ENCODE measurements at regions not wholly inside any gene's neighbourhood (a gene's known extent, or its start where the extent isn't known, plus 50 kb on each side); places are given as distances from the start of the nearest gene placed in this dataset.
"Not testable (repeated sequence)": the region's sequence is repeated elsewhere in the genome, so short reads cannot be mapped to it uniquely, and the experiment has no call there.

GRCh38 chr3:161925749-161926360 is 429.2 kb downstream of the OTOL1 start:
- FAIRE-seq, result no peak

- no peak for FAIRE-seq
These were observed 430.5 kb downstream of the OTOL1 start for GRCh38 chr3:161927131-161927530.

GRCh38 chr3:161939918-161940620 is 443.5 kb downstream of the OTOL1 start:
- FAIRE-seq, result no peak

- no peak for FAIRE-seq
These were observed 444.0 kb downstream of the OTOL1 start for GRCh38 chr3:161940621-161940965.

GRCh38 chr3:161941891-161942290 is 445.3 kb downstream of the OTOL1 start:
- no peak for FAIRE-seq

- FAIRE-seq, result not testable (repeated sequence)
These were observed 447.3 kb downstream of the OTOL1 start for GRCh38 chr3:161943801-161944345.

- FAIRE-seq, result no peak
These were observed 449.9 kb downstream of the OTOL1 start for GRCh38 chr3:161946443-161946960.

- no peak for FAIRE-seq
These were observed 453.8 kb downstream of the OTOL1 start for GRCh38 chr3:161950318-161950868.

- FAIRE-seq, result no peak
These were observed 460.9 kb downstream of the OTOL1 start for GRCh38 chr3:161957467-161957866.

- FAIRE-seq, result no peak
These were observed 468.2 kb downstream of the OTOL1 start for GRCh38 chr3:161964857-161965256.

- no peak for FAIRE-seq
These were observed 473.3 kb downstream of the OTOL1 start for GRCh38 chr3:161969867-161970266.

- FAIRE-seq, result no peak
These were observed 478.6 kb downstream of the OTOL1 start for GRCh38 chr3:161975201-161975600.

- no peak for FAIRE-seq
These were observed 480.5 kb downstream of the OTOL1 start for GRCh38 chr3:161977063-161977462.

- FAIRE-seq, result no peak
These were observed 481.2 kb downstream of the OTOL1 start for GRCh38 chr3:161977850-161978249.

GRCh38 chr3:161987933-161988332 is 491.3 kb downstream of the OTOL1 start:
- no peak for FAIRE-seq

- no peak for FAIRE-seq
These were observed 492.4 kb downstream of the OTOL1 start for GRCh38 chr3:161989012-161989411.

- FAIRE-seq, result no peak
These were observed 493.4 kb downstream of the OTOL1 start for GRCh38 chr3:161990036-161990435.

GRCh38 chr3:161991901-161992540 is 495.4 kb downstream of the OTOL1 start:
- FAIRE-seq, result no peak

GRCh38 chr3:161999846-162000245 is 503.2 kb downstream of the OTOL1 start:
- no peak for FAIRE-seq

GRCh38 chr3:162007722-162008121 is 511.1 kb downstream of the OTOL1 start:
- FAIRE-seq, result no peak

GRCh38 chr3:162012633-162013032 is 516.0 kb downstream of the OTOL1 start:
- FAIRE-seq, result peak; percentile 27

- FAIRE-seq, result no peak
These were observed 517.7 kb downstream of the OTOL1 start for GRCh38 chr3:162014284-162014683.

GRCh38 chr3:162015856-162016255 is 519.2 kb downstream of the OTOL1 start:
- no peak for FAIRE-seq

GRCh38 chr3:162019817-162020216 is 523.2 kb downstream of the OTOL1 start:
- no peak for FAIRE-seq
